Sciatic nerve (tissue), 2 donors: ENCODE measurements at regions not wholly inside any gene's neighbourhood (a gene's known extent, or its start where the extent isn't known, plus 50 kb on each side); places are given as distances from the start of the nearest gene placed in this dataset.

ENCODE experiments used
- ATAC-seq: fragments of 200-7000 bp; cut with Tn5 transposase; one replicate; pipeline ENCODE4 v1.9.1; 2020; ENCODE audit warnings: mild to moderate bottlenecking, moderate library complexity
- DNase-seq: peaks from one replicate; pipeline ENCODE4 v3.0.0-alpha.2; 2020; ENCODE audit warnings: low spot score
- intact Hi-C: fragments of 100-400 bp; cut with DNase I; formaldehyde crosslinking; loops from one replicate; pipeline ENCODE4 v1.14.2; 2022
- donor health status: DM: no; HTN: no; CAD: no.
- donor health status: DM: no; HTN: no; CAD: no.

DNA sequence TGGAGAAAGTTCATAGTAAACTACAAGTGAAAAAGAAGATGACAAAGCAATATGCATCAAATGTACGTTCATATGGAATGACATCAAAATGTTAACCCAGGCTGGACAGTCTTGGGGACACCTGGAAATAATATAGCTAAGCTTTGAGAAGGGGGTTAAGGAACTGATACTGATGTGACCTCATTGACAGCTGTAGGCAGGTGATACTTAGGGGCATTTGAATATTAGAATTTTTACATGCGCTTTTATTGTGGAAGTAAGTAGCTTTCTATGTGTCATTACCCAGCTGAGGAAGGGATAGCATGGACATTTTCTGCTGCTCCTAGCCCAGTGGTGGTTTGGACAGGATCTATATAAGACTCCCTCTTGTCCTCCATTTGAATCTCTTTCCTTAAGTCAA is 299.7 kb downstream of the CWC27 start:
- no peak for DNase-seq
- intact Hi-C loops, result no loop called here

DNA sequence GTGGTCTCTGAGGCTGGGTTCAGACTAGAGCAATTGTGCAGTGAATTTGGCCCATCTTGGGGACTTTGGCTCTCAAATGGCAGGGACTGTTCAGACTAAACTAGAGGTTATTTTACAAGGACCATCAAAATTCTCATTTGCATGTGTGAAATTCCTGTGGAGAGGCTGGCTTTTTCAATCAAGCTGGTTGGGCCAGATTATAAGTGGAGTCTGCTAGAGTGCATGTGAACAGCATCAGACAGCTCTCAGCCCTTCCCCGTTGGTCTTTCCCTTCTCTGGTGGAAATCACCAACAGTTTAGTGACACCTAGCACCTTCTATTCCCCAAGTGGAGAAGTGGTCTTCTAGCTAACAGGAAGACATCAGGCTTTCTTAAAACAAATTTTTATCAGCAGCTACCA is 301.3 kb downstream of the CWC27 start:
- intact Hi-C loops, result no loop called here
- DNase-seq (no peak), ATAC-seq (no peak)

More for the DNA sequence above, 299.7 kb downstream of the CWC27 start:
- ATAC-seq, result no peak

DNA sequence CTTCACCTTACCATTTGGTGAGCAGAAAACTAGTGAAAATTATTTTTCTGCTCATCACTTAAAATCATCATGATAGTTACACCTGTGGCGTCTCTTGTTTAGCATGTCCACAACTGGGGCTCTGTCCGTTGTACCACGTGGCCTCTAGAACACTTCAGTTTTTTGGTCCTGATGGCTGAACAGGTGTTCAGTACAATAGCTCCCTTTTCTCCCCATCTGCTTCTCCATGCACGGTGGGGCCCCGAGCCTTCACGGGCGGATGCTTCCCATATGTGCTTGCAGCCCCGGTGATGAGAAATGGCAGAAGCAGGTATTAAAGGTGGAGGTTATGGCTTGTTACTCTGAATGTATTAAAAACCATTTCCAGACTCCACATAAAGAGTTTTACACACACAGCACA is 304.1 kb downstream of the CWC27 start:
- intact Hi-C loops, result no loop called here
- no peak for DNase-seq
- no peak for ATAC-seq

DNA sequence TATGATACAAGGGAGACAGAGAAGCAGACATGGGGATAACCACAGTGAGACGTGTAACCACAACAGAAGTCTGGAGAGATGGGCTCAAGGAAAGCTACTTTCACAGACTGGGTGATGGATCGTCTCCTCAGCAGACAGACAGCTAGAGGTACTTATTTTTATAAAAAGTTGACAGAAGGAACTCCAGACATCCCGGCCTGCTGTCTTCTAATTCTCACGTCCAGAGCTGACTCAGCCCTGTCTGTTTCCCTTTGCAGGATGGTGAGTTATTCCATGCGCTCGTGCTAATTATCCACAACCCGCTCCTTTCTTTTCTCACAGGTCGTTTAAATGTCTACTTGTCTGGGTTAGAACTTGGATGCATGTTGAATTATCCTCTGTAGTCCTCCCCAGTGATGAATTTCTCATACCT is 304.5 kb downstream of the CWC27 start:
- no peak for DNase-seq
- intact Hi-C loops, result no loop called here
- no peak for ATAC-seq

DNA sequence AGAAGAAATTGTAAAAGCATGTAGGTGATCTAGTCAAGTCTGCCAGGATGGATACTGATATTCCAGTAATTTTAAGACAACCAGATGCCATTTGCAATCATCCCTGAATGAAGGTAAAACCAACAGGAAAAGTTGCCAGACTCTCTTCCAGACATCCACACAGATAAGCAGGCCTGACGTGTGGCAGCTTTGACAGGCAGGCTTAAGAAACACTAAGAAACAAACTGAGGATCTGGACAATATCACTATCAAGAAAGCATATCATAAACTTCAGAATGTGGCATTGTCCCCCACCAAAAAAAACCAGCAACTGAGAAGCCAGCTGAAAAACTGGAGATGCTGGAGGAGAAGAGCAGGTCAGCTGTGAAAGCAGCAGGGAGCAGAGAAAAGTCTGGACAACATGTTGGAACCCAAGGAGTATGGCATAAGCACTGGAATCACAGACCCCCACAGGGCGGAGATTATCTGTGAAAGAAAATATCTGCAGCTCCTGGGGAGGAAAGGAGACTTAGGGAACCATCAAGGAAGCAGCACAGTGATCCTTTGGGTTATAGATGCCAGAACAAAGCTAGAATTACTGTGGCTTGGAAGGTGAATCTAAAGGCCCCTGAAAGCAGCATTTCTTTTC is 307.0 kb downstream of the CWC27 start:
- ATAC-seq (peak; percentile 13), DNase-seq (no peak)
- intact Hi-C loops, result no loop called here

DNA sequence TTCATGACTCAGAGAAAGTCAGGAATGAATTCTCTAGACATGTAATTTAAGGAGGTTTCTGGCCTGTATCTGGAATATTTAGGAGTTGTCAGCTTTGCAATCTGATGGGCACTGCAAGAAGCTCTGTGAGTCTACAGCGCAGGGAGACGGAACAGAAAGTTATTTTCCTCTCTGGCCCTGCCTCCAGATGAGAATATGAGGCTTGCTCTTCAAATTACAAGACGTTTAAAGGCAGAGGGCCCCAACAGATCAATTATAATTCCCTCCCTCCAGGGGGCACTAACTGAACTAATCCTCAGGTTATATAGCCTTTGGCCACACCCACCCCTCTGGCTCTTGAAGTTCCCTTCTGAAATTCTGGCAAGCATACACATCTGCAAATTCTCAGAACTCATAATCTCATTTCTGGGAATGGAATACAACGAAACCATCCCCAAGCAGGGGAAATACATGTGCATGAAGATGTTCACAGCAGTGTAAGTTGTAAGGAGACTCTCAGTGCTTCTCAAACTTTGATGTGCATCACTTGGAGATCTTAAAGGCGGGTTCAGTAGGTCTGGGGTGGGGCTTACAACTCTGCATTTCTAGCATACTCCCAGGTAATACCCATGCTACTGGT is 307.6 kb downstream of the CWC27 start:
- DNase-seq (no peak), ATAC-seq (peak; percentile 81)
- intact Hi-C loops, result no loop called here

DNA sequence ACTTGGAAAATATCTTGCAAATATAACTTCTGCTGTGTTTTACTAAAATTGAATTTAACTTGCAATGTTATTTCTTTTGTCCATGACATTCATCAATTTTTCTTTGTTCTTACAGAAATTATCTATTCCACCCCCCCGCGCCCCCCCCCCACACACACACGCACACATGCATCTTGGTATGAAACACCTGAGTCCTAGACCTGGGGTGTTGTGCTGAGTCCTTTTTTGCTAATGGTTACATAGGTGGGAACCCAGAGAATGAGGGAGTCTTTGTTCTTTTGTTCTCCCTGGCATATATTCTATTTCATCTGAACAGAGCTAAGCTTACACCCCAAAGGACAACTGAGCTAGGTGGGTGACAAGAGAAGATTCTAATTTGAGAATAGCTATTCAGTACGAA is 308.9 kb downstream of the CWC27 start:
- intact Hi-C loops, result no loop called here

DNA sequence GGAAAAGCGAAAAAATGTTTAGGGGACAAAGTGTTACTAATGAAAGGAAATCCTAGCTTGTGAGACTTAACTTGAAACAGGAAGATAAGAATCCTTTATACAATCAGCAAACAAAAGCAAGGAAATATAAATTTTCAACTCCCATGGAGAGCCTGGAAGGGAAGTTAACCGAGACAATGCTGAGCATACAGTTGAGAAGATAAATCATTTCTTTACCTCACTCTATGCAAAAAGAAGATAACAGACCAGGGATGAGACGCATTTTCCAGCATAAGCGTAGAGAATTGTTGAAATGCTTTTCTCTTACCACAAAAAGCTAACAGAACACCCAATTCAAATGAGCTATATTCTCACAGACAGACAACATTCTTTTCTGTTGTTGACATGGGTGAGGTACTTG is 309.6 kb downstream of the CWC27 start:
- intact Hi-C loops, result no loop called here
- DNase-seq, result no peak
- no peak for ATAC-seq

More for the DNA sequence above, 308.9 kb downstream of the CWC27 start:
- no peak for ATAC-seq
- DNase-seq, result no peak

DNA sequence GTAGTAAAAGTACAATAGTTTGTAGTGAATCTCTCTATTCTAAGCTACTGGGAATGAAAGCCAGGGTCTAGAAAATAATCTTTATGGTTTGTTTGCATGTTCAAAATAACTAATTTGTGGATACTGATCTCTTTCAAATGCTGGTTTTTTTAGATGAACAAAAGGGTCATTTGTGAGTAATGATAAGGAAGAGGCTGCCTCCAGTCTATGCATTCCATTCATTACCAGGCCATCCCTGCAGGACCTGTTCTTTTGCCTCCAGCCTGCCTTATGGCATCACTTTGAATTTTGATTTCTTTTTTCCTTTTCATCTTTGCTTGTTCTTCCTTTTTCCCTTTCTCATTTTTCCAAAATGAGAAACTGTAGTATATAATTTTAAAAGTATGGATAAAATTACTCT is 312.3 kb downstream of the CWC27 start:
- DNase-seq (no peak), ATAC-seq (no peak)
- intact Hi-C loops, result no loop called here

DNA sequence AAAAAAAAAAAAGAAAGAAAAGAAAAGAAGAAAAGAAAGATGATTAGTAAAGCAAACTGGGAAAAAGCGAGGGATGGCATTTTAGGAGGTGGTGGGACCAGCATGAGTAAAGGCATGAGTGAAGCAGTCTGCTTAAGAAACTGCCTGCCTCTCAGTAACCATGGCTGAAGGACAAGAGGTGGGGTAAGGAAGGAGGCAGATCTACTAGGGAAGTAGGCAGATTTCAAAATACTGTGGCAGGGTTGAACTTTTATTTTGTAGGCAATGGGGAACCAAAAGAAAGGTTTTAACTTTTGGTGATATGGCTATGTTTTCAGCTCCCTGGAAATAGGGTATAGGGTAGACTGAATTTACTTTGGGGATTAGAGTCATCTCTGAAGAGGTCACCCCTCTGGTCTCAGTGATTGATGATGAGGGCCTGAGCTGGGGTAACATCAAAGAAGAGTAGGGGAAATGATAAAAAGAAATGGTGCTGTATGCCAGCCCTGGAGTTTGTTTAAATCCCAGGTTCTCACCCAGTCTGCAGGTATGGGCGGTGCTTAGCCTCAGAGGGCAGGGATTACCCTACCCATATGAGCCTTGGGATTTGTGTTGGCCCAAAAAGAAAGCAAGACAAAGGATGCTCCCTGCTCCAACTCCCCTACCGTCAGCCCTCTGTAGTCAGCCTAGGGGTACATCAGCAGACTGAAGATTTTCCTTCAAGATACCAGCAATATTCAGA is 316.2 kb downstream of the CWC27 start:
- intact Hi-C loops, result no loop called here
- ATAC-seq (no peak), DNase-seq (no peak)

DNA sequence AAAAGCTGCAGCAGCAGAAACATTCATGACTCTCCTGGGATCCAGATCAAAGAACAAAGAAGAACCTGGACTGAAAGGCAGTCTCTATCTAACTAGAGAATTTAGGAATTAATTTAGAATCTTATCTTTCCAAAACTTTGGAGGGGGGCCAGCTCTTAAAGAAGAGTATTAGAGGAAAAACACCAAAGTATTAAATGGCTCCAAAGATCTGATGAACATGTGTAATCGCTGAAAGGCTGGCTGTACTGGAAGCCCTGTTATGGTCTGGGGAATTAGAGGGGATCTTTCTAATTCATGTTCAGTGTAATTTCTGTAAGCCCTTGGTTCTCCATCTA is 316.8 kb downstream of the CWC27 start:
- DNase-seq, result no peak
- no peak for ATAC-seq
- intact Hi-C loops, result no loop called here

DNA sequence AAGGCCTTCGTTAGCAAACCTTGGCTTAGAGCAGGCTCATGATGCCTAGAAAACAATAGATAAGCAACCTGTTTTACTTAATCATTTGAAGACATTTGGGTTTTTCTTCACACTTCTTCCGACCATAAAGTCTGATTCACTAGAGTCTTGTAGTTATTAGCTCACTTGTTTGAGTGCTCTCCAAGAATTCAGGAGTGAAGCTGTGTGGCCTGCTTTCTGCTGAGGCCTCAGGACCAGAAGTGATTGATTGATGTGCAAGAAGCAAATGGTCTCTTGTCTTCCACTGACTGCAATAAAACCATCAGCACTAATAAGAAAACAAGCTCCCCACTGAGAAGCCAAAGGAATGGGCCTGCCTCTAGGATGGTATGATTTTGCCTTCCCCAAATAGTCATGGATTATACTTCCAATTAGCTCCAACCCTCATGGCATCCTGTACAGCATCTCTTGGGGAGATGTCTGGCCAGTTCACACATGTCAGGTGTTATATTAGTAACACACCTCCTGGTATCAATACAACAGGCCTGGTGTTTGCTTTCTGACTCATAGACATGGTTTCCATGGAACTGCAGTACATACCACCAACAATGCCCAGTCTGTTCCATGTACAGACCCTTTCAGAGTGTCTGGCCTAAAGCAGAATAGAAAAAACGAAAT is 317.6 kb downstream of the CWC27 start:
- ATAC-seq (no peak), DNase-seq (no peak)
- intact Hi-C loops, result no loop called here

DNA sequence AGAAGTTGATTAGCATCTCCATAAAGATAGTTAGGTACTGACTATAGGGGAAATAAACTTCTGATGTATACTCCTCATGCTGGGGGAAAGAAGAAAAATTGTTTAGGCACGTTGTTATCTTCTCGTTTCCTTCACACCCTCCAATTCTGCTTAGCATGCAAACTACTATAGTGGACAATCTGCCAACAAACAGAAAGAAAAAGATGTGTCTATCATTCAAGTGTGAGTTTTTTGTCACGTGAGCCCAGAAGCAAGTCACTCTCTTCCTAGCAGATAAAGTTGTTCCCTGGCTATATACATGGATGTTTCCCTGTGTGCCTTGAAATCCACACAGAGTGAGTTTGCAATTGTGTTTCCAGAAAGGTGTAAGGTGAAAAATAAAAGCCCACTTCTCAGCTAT is 318.4 kb downstream of the CWC27 start:
- no peak for DNase-seq
- ATAC-seq, result no peak
- intact Hi-C loops, result no loop called here

DNA sequence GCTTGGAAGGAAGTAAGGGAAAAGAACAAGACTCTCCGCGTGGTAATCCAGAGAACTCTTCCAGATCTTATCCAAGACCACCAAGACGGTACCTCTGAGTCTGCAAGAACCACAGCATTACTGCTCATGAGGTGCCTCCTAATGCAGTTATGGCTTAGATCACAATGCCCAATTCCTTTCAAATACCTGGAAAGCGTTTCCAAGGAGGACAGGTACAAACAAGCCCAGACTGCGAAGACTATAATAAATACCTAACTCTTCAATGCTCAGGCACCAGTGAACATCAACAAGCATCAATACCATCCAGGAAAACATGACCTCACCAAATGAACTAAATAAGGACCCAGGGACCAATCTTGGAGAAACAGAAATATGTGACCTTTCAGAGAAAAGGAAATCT is 325.5 kb downstream of the CWC27 start:
- intact Hi-C loops, result no loop called here
- DNase-seq, result no peak
- ATAC-seq, result no peak

DNA sequence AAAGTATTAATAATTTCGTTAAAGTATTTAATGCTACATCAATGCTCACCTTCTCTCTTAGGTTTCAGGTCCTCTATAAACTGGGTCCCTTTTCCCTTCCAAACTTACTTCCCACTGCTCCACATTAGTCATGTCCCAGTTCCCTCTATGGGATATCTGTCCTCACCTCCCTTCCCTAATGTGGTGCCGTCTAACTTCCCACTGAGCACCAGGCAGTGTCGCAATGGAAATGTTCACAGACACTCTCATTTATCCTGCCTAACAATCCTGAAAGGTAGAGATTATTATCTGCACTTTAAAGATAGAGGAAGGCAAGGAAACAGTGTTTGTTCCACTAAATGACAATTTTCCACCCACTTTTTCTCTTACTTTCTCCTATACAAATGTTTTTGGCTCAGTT is 329.7 kb downstream of the CWC27 start:
- ATAC-seq, result no peak
- intact Hi-C loops, result no loop called here
- DNase-seq, result no peak
